Transverse colon (tissue), 4 donors: ENCODE measurements at regions not wholly inside any gene's neighbourhood (a gene's known extent, or its start where the extent isn't known, plus 50 kb on each side); places are given as distances from the start of the nearest gene placed in this dataset.

Experiments used
- CTCF ChIP-seq, 5 experiments: fragments of 200-600 bp in 3 of 5; fragments of 450-650 bp in 2 of 5; sonication (generic) in 3 of 5; IDR thresholded peaks; 1 replicate in 2 of 5; 2 replicates in 3 of 5; pipeline ENCODE4 v1.5.1; 2016 to 2017; ENCODE audit warnings: antibody characterized with exemption in 5 of 5, inconsistent platforms in 3 of 5, mild to moderate bottlenecking in 2 of 5, moderate library complexity in 1 of 5
- EP300 ChIP-seq: sonication (generic); formaldehyde crosslinking; IDR thresholded peaks from one replicate; pipeline ENCODE4 v1.6.1; 2017; ENCODE audit warnings: antibody characterized with exemption, low read depth
- POLR2AphosphoS5 ChIP-seq, 3 donors: sonication (generic); formaldehyde crosslinking; IDR thresholded peaks; one replicate each; pipeline ENCODE4 v1.6.1; 2016; ENCODE audit warnings: antibody characterized with exemption in 3 of 3

- TF ChIP-seq CTCF (IDR thresholded peaks at IDR 0.05): no peak
- no peak for TF ChIP-seq POLR2AphosphoS5 (IDR thresholded peaks at IDR 0.05)
- no peak for TF ChIP-seq EP300
Observed at GRCh38 chr6:144820270-144820669, 535.1 kb downstream of the UTRN start.
